DMS53 (cell line): ENCODE measurements at regions not wholly inside any gene's neighbourhood (a gene's known extent, or its start where the extent isn't known, plus 50 kb on each side); places are given as distances from the start of the nearest gene placed in this dataset.
A peak's percentile ranks its signal among the peaks of the same experiment; 100 is the strongest.

ENCODE experiments used
- DNase-seq: peaks from one replicate; lab custom pipeline; 2025; lab: John Stamatoyannopoulos, UW

DNA sequence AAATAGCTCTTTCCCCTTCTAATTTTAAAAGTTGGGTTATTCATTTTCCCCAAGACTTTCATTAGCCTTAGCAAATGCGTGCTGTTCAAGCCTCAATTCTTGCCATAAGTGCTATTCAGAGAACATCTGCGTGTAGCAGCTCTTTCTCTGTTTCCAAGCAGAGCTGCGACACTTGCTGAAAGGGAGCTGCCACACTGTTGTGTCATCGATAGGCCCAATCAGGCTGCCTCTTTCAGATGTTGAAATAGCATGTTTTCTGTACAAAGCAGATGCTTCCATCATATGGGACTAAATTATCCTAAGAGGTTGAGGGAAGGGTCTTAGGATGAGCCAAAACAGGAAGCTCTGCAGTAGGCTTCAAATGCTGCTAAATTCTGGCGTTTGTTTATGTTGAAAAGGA, 220.9 kb upstream of the CDC14C start:
- no peak for DNase-seq

DNA sequence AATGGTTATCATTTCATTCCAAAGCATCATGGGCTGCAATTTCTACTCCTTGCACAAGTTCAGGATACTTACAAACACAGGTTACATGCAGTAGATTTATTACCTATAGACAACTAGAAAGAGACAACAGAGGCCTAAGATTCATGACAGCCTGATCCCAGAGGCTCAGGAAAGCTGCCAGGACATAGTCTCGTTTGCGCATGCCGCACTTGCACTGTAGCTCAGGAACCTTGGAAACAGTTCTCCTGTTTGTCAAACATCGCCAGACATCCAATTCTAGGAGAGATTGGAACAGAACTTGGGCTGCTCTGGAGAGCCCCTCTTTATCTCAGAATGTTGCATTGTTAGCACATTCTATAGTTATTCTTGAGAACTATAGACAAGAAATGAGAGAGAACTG, 216.2 kb upstream of the CDC14C start:
- DNase-seq, result no peak

DNA sequence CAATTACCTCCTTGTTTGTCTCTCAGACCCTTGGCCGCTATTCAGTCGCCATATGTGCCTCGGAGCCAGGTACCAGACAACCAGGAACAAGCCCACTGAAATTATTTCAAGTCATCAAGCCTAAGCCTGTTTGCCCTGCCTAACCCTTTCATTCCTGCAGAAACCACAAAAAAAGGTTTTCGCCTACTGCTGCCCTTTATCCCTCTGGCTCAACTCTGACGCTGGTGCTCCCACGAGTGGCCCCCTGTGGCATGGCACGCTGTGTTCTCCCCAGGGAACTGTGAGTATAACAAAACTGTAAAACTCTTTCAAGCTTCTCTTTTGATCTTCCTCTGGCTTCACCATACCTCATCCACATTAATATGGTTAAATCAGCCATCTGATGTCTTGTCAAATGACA, 215.7 kb upstream of the CDC14C start:
- peak; percentile 19 for DNase-seq

DNA sequence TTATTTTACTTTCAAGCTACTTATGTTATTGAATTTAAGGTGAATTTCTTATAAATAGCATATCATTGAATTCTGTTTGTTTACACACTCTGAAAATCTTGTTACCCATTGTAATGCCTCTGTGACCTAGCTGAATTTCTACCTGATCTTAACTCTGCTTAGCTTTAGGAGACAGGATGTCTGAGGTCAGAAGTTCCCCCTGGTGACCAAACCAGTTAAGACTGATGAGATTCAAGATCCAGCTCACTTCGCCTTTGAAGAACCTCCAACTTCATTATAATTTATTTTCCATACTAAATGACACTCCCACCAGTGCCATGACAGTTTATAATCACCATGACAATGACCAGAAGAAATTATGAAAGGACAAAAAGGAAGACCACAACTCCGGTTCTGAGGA, 213.4 kb upstream of the CDC14C start:
- DNase-seq, result peak; percentile 17

DNA sequence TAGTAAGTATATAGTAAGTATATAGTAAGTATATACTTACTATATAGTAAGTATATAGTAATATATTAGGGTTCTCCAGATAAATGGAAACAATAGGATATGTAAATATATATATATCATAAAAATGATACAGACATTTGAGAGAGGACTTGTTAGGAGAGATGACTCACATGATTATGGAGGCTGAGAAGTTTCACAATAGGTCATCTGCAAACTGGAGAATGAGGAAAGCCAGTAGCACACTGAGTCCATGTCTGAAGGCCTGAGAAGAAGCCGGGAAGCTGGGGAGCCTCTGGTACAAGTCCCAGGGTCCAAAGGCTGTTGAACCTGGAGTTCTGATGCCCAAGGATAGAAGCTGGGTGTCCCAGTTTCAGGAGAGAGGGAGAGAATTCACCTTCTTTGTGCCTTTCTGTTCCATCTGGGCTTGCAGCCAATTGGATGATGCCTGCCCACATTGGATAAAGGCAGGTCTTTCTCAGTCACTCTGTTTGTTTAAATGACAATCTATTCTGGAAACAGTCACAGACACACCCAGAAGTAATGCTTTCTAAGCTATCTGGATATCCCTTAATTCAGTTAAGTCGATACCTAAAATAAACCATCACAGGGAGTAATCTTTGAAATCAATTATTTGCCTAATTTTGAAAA, 205.5 kb upstream of the CDC14C start:
- DNase-seq, result peak; percentile 71

DNA sequence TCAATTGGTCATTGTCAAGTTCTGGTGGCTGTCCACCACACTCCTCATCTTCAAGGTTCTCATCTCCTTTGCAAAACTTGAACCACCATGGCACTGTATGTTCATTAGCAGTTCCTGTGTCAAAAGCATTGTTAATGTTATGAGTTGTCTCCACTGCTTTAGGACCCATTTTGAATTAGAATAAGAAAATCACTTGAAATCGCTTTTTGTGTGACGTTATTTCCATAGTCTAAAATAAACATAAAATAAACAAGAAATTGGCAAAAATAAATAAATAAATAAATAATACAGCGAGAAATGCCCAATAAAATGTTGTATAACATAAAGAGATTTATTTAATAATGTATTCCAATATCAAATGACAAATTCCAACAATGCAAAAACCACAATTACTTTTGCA, 195.5 kb upstream of the CDC14C start:
- no peak for DNase-seq

DNA sequence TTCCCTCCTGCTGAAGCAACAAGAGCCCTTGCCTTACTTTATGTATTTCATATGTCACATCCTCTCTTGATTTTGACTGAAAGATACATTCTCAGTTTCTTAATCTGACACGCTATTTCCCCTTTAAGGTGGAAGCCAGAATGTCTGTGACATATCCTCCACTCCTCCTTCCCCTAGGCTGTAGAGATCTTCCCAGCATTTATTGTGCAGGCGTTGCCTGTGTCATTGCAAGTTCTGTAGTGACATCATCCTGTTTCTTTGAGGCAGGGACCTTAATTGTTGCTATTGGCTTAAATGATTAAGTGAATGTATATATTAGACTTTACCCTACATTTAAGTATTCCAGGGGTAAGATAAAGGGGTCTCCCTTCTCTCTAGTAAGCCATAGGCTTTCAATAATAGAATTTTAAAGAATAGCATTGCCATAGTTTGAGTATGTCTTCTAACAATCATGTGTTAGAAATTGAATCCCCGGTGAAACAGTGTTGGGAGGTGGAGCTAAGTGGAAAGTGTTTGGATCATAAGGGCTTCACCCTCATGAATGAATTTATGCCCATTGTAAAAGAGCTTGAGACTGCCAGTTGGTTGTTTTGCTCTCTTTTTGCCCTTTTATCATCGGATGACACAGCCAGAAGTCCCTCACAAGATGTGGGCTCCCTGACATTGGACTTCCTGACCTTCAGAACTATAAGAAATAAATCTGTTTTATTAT, 189.5 kb upstream of the CDC14C start:
- no peak for DNase-seq

DNA sequence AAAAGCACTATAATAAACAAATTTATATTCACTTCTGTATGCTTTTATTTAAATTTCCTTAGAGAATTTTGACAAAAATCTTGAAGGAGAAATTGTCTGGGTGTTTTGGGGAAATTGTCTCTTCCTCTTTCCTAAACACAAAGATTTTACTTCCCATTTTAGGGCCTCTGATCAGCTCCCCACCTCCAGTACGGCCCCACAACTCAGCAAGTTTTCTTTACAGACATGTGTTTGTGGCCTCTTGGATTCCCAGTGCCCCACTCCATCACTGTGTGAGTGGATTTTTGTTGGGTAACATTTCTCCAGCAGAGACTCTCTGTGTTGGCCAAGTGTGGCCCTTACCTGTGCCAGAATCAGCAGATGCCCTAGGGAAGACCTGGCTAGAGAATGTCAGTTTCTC, 182.8 kb upstream of the CDC14C start:
- DNase-seq, result no peak

DNA sequence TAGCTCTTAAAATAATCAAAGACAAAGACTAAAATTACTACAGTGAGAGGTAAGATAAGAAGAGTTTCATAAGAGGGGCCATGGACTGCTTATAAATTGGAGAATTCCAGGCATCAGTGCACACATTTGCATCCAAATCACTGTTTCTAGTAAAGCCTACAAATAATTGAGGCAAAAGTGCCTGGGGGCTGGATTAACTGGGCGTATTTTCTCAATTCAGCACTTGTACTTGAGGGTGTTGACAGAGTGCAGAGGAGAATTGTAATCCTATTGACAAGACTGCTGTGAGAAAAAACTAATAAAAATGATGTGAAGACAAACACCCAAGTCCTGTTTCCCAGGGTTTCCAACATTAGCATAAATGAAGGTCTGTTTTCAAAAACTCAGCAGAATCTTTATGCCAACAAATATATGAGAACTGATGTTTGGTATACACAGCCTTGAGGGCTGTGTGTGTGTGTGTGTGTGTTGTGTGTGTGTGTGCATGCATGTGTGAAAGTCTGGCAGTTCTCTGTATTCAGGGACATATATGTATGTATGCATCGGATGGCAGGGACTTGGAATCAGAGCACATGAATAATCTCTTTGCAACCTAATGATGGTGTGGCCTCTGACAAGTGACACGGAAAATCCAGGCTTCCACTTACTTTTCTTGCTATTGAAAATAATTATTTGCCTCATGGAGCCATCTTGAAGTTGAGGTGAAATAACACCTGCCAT, 182.1 kb upstream of the CDC14C start:
- DNase-seq, result peak; percentile 43

DNA sequence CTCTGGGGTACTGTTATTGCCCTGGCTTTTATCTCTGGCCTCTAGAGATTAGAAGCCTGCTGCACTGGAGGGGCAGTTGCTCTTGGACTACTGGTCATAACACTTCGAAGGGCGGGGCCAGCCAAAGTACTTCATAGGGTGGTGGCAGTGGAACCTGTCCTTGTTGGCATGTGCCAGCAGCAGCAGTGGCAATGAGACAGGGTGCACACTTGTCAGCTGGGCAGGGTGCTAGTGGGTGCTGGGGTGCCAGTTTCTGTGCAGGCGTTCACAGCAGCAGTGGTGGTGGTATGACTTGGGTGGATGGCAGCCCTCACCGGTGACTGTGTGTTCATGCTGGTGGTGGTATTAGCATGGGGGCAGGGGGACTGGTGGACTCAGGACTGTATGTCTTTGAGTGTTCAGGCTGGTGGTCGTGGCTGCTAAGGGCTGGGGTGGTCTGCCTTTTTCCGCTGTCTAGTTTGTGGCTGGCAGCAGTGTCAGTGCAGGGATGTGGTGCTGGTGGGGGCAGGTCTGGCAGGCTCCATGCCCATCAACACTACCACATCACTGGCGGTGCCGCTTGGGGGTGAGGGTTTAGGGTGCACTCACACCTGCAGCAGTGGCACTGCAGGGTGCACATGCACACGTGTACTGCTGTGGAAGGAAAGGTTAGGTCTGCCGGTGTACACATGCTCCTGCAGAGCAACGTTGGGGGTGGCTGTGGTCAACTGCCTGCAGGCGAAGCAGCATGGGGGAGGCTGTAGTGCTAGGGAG, 176.1 kb upstream of the CDC14C start:
- DNase-seq, result no peak

DNA sequence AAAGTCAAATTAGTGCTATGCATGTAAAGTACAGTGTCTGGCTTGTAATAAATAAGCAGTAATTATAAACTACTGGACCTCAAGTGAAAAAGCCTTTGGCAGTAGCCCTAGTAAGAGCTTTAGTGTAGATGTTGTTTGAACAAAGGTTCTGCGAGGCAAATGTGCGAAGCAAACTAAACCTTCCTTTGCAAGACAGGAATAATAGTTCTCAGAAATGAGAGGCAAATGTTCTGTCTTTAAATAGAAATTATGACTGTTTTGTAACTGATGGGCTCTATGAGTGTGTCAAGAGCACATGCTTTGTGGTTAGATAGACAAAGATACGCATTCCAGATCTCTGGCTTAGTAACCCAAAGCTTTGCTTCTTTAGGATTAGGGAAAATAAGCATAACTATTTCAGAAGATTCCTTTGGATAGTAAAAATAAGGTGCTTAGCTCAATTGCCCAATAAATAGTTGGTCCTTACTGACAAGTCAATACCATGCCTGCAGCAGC, 169.2 kb upstream of the CDC14C start:
- no peak for DNase-seq

DNA sequence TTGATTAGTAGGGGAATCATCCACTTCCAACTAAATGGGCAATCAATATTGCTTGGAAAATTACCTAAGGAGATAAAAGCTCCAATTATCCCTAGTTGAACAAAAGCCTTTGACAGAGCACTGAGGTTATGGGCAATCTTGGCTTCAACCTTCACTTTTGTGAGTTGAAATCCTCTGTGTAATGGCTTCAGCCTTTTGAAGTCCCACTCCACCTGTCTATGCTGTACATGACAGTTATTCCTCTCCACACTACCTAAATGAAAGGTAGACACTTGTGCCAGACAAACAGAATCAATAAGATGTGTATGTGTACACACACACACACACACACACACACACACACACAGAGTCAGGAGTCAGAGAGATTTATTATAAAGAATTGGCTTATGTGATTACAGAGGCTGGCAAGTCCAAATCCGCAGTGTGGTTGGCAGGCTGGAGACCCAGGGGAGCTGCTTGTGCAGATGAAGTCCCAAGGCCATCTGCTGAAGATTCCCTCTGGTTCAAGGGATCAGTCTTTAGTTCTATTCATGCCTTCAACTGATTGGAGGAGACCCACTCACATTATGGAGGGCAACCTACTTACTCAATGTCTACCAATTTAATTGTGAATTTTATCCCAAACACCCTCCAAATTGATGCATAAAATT, 164.8 kb upstream of the CDC14C start:
- no peak for DNase-seq

DNA sequence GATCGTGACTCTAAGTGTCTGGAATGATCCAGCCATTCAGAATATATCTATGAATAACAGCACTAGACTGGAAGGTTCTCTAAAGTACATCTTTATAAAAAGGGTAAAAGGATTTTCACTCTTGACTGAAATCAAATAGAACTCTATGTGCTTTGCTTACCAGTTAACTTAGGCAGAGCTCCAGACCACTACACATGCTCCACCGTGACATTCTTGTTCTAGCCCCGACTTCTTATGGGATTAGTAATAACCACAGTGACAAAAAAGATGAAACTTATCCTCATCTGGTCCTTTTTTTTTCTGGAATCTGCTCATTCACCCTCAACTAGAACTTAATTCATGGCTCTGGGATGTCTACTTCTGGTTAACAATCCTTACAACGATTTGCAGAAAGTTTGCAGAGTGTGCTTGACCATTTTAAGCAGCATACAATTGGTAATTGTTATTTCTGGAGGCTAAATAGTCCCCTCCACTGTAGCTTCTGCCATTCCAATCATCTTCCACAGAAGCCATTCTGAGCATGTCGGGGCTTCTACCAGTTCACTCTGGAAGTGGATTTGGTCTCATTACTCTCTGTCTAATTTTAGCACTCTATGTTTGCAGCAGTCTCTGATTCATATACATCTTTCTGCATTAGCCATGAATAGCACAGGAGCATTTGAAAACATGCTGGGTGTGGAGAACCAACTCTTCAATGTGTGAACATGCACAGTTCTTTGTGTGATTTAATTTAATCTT, 163.7 kb upstream of the CDC14C start:
- no peak for DNase-seq

DNA sequence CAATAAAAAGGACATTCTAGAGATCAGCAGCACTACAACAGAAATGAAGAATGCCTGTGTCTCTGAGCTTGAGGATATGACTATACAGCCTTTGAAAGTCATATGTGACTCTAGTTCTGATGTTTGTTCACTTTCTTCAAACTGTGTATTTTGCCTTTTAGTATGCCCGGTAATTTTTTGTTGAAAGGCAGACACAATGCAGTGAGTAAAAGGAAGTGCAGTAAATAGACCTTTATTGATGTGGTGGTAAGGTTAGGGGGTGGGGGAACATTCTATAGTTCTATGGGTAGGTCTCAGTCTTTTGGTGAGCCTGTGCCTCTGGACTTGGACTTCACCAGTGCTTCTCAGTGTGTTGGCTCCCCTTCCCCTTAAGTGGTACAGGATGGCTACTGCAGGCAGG, 143.5 kb upstream of the CDC14C start:
- DNase-seq, result peak; percentile 25

DNA sequence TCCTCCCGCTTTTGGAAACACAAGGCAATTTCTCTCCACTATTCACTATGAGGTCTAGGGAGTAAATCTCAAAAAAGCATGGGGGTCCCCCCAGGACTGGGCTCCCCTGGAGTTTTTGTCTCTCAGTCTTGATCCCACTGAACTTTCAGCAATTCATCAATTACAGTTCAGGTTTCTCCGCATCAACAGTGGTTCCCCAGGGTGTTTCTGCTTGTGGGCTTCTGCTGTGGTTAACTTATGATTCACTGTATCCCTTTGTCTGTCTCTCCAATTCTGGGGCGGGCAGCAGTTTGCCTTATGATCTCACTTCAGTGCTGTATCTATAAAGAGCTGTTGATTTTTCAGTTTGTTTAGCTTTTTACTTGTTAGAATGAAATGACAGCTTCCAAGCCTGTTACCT, 142.6 kb upstream of the CDC14C start:
- DNase-seq, result peak; percentile 88

DNA sequence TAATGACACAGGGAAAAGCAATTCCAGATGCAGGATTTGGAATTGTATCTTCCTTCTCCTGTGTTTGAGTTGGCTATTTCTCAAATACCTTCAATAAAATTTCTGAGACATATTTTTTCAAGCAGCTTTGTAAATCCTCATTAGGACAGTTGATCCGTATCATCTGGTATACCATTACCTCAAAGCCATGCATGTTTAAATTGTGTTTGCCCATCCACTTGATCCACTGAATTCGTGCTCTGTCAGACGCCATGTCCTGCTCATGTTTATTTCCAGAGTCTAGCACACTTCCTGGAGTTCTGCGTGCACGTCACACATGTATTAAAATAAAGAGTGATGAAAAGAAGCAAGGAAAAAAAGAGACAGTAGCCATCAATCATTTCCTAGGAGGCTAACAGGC, 141.8 kb upstream of the CDC14C start:
- peak; percentile 91 for DNase-seq

DNA sequence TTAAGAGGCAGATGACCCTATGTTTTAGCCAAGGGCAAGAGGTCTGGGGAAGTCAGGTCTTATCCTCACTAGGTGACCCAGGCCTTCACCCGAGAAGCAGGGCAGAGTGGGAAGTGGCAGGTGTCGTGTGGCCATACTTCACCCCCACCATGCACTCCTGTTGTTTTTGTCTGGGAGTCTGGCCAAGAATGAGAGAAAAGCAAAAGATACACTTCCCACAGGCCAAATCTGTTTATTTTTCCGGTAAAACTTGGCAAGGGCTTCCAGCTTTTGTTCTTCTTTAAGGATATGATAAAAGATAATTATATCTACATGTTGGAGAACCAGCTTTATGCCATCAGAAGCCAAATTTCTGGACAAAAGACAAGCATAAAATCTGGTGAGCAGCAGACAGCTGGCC, 137.4 kb upstream of the CDC14C start:
- DNase-seq, result peak; percentile 78

DNA sequence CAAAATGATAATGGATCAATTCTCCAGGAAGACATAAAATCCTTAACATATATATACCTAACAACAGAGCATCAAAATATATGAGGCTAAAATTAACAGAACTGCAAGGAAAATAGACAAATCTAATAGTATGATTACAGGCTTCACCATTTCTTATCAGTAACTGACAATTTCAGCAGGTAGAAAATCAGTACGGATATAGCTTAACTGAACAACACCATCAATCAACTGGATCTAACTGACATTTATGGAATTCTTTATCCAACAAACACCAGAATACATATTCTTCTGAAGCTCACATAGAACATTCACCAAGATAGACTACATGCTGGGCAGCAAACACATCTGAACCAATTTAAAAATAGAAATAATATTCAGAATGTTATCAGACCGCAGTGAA, 121.1 kb upstream of the CDC14C start:
- no peak for DNase-seq

DNA sequence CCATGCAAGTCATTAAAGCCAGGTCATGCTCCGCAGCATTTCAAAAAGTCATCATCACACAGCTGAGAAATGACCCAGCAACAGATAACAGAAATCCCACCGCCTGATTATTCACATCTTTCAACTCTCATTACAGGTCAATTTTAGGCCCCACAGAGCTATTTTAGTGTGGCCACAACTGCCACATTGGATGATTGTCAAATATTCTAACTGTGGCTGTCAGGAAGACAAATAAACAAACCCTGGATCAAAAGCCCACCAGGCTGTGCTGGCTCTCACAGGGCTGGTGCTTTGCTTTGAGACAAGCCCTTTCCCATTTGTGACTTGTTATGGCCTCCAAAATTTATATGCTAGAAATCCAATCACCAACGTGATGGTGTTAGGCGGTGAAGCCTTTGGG, 117.6 kb upstream of the CDC14C start:
- no peak for DNase-seq

DNA sequence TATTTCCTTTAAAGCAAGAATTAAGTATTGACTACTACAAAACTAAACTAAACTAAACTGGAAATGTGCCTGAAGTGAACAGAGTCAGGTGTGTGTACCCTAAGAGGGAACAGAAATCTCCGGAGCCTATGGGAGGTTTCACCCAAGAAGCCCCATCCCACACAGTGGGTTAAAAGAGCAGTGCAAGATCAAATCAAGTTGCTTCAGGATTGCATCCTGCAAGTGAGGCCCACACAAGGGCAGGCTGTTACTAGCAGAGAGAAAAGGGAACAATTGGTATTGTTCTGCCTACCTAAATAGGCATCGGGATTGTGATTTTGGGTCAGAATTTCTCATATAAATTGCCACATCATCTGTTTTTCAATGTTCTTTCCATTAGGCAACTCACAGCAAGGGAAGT, 113.3 kb upstream of the CDC14C start:
- no peak for DNase-seq

DNA sequence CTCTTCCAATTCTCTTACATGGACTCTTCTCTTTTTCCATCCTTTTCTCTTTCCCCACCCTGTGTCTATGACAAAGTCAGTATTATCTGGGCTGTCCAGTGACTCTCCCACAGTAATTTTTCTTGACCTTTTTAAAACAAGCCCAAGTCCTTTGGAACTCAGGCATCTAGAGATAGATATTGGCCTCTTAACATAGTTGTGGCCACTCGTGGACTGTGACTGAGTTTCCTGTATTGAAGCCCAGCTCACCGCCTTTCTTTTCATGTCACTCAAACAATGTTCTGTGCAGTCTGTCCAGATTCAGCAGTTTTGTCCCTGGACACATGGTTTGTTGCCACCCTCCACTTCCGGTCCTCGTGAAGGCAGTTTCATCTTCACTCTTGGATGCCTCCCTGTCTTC, 110.9 kb upstream of the CDC14C start:
- no peak for DNase-seq
